NCI-H2081 (cell line): ENCODE measurements at regions not wholly inside any gene's neighbourhood (a gene's known extent, or its start where the extent isn't known, plus 50 kb on each side); places are given as distances from the start of the nearest gene placed in this dataset.

Experiments
- DNase-seq, 2 experiments: peaks; one replicate each; lab custom pipeline; 2025; lab: John Stamatoyannopoulos, UW

DNA sequence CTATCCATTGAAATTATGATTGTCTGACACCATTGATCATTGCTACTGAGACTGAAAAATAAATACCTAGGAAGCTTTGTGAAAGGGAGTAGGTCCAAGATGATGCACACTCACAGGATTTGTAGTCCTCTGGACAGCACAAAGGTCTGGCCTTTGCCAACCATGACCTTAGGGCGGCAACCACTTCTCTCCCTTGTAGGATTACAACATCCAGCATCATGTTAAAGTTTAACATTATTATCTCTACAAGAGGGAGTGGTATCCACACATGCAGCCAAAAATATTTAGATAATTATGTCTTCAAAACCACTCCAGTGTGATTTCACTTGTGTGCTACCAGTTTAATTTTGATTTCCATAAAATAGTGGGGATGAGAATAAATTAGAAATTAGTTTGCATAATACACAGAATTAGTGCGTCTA lies 51.1 kb upstream of the NHSL1 start:
- DNase-seq: no peak

DNA sequence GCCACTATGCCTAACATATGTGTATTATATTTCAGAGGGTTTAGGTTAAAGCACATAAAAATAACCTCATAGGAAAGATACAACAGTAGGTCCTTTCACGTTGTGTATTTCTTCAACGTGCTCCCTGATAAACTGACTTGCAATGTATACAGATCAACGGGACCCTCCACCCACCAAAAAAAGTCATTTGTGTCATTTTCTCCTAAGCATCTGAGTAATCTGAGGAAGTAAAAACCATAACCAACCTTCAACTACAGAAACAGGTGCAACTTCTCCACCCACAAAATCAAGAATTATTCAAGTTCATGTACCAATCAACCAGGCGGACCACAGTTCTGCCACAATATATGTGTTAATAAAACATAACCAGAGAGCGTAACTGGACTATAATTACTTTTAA lies 54.9 kb upstream of the NHSL1 start:
- no peak for DNase-seq

DNA sequence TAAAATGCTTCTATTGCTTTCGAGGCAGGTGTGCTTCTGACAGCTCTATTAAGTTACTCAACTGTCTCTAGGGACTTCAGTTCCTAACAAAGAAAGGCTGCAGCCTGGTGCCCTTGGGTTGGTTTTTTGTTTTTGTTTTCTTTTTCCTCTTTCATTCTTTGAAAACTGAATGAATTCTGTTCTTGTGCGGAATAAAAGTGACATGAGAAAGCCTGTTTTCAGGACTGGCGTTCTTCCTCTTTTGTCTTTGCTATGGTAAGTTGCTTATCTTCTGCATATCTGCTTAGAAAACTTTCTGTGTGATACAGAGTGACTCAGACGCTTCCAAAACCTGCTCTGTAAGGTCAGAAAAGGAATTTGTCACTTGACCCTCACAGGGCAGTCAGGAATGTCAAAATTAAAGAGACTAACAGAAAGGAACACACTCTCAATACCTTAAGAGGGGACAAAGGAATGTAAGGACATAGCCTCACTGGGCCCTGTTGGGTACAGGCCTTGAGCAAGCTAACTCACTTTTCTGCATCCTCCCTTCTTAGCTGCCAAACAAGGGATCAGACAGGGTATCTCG lies 56.2 kb upstream of the NHSL1 start:
- no peak for DNase-seq

DNA sequence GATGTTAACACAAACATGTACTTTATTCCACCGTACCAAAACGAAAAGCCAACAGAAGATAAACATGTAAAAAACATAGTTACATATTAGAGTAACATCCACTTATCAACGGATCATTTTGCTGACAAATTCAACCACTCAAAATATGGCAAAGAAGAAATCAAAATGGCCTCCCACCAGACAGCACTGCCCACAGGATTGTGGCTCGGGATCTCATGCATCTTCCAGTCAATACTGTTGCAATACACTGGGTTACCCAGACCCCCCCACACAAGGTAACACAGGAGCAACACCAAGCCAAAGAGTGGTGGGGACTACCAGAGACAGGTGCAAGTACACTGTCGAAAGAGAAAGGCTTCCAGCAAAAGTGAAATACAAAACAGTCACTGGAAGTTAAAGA lies 57.9 kb upstream of the NHSL1 start:
- DNase-seq: no peak

DNA sequence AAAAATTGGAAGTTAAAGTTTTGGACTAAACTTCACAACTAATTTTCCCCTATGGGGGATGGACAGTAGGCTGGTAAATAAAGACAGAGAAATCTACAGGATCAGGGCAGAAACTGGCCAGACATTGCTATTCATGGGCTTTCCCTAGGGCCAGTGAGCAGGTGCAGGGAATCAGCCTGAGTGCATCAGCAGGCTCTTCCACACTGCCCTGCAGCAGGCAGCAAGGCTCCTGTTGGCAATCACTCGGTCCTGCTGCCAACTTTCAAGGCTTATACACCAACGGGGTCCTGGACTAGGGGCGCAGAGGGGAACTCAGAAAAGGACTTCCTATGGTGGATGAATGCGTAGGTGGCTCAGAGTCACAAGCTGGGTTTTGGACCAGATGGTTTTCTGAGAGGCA lies 59.8 kb upstream of the NHSL1 start:
- no peak for DNase-seq

DNA sequence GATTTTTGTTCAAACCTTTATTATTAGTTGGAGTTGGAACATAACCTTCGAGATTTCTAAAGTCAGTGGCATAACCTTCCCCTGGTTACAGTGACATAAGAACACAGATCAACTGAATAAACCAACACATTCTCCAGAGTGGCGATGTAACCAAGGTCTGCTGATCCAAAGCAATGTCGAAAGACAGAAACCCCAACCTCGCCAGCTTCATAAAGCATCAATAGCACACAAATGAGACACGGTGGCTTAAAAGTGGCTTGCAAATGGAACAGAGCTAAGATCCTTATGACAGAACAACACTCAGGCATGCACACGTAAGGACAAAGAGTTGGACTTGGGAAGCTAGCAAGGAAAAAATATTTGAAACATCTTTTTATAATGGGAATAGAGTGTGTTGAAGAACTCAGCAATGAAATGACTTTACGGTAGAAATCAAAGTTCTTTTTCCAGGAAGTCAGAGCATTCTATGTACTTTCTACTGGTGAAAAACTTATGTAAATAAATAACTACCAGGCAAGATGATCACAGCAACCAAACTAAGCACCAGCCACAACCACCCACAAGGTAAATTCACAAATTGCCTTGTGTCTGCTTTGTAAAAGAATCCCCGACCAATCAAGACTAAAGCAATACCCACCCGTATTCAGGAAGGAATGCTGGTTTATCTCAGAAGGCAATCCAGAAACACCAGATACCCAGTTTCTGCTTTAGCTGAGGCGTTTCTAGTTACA lies 61.0 kb upstream of the NHSL1 start:
- no peak for DNase-seq

DNA sequence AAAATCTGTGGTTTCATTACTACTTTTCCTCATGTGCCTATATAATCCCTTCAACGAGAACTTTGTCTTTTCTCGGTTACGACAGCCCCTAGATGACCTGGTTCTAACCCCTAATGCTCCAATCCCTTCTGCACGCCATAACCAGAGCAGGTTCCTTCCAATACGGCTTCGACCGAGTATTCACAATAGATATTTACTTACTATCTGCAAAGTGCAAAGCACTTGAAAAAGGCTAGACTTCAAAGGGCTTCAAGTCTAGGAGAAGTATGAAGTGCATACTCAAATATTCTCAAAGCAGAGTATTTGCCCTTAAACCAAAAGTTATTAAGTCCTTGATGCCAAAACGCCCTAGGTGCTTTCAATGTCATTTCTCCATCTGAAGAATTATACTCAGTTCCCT lies 63.4 kb upstream of the NHSL1 start:
- DNase-seq: no peak

DNA sequence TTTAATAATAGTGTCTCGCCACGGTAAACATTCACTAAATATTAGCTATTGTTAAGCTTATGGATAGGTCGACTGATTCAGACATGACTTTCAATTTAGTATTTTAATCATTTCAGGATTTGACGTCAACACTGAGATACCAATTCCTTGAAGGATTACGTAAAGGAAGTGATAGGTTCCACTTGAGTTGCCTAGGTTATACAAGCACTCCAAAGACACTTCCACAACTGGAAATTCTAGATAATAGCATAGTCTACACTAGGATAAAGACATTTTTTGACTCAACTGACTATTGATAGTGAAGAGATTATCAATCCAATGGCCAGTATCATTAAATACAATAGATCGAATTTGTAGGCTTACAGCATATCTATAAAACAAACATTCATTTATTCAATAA lies 63.9 kb upstream of the NHSL1 start:
- DNase-seq: no peak

DNA sequence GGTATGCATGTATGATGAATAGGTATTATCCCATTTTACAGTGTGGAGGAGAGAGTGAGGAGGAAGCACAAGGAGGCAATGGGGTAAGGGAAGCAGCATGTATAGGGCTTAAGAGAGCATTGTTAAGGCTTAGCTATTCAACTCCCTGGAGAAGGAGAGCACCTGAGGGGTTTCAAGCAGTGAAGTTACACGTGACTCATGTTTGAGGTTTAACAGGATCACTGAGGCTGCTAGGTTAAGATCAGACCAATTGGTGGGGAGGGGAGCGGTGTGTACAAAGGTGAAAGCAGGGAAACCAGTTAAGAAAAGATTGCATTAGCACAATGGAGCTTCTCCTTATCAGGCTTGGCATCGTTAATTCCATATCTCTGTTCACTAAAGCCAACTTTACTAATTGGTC lies 64.4 kb upstream of the NHSL1 start:
- DNase-seq: no peak

DNA sequence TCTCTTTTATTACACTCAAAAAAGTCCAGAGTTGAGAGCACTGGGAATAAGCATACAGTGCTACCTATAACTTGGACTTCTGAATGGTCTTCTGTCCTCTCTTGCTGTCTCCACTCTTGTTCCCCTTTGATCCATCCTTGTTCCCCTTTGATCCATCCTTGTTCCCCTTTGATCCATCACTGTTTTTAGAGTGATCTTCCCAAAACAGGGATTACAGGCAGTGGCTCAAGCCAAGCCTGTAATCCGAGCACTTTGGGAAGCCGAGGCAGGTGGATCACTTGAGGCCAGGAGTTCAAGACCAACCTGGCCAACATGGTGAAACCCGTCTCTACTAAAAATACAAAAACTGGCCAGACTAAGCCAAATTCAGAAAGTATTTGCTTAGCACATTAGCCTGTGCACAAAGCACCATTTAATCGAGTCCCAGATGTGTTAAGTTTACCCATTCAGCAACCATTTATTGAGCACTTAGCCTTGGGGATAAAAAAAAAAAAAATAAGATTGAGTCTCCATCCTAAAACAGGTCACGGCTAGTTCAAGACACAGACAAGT lies 65.0 kb upstream of the NHSL1 start:
- DNase-seq: no peak

DNA sequence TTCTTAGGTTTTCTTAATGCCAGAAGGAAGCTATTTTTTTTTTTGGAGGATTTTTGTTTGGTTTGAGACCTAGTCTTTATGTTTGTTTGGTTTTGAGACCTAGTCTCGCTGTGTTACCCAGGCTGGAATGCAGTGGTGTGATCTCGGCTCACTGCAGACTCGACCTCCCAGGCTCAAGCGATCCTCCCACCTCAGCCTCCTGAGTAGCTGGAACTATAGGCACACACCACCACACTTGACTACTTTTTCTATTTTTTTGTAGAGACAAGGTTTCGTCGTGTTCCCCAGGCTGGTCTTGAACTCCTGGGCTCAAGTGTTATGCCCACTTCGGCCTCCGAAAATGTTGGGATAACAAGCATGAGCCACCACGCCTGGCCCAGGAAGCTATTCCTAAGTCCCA lies 67.8 kb upstream of the NHSL1 start:
- DNase-seq: no peak

DNA sequence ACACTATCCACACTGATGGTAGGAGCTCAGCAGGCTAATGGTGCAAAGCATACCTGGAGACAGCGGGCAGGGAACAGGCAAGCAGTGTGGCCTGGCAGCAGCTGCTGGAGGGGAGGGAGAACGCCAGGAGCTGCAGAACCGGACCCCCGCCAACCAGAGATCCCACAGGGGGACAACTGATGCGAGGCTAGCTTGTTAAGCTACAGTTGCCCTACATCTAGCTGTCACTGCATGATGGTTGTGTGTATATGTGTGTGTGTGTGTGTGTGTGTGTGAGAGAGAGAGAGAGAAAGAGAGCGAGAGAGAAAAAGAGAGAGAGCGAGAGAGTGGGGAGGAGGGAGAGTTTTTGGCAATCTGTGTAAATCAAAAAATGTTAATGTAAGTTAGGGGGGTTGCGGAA lies 69.7 kb upstream of the NHSL1 start:
- DNase-seq: peak in 1 of 2 experiments; percentile 6

DNA sequence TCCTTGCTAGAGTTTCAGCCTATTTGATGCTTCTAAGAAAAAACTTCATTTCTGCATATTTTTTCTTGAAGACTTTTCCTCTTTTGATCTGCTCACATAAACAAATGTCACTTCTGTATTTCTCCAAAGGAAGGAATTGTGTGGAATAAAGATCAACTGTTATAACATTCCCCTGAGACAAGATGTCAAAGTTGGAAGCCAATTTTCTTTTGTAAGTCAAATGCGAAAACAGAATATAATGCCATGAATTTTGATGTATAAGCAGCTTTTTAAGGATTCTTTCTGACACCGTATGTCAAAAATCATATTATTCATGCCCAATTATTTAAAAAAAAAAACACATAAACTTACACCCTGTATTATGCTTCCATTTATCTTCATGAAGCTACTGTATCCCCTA lies 70.3 kb upstream of the NHSL1 start:
- DNase-seq: no peak

DNA sequence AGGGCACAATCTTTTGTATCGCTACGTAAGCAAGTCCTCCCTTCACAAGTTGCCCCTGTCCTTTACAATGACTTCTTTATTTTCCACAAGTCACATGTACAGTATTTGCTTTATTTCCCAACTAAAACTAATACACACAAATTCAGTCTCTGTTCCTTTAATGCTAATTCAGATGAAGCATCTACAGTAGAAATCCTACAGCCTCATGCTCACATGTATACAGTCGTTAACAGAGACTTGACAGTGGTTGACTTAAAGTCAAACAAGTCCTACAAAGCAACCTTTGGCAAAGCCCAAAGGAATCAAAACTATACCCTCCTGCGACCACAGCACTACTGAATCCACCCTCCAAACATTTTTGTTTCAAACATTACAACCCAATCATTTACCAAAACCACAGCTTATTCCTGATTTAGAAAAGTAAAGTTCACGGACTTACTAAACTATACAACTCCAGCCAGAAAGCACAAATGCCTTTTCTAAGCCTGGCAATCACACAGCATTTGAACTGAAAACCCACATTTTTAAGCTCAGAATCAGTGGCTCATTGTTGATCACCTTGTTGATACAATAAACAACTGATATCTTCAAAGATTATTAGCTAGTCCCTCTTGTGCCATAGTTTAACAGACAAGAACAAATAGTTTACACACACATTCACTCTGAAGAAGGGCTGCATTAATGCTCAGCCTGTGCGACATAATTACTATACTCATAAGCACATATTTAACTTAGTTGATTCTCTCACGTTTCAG lies 70.9 kb upstream of the NHSL1 start:
- DNase-seq: no peak

DNA sequence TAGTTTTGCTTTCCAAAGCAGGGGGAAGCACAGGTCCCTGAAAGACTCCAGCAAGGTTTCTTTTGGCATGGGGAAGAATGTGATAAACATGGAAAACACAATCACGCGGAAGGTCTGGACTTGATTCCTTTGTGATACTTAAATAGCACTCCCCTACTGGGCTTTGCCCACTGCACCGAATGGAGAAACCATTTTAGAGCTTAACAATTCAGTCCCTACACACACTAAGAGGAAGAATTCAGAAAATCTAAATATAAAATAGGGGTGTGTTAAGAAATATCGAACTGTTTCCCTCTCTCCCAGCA lies 71.4 kb upstream of the NHSL1 start:
- DNase-seq: peak in 1 of 2 experiments; percentile 46

DNA sequence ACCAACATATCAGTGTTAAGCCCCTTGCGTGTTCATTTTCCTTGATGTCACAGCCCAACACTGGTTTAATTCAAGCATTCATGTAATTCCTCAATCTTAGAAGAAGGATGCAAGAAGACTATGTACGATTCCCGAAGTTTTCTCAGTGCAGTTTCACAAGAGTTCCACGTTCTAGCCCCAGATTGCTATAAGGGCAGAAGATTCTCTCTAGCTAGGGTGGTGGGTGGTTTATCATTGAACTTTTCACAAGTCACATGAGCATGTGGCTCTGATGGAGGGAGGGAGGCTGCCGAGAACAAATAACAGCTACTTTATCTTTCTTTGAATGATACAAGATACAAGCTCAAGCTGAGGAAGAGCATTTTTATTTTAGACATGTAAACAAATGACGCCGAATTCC lies 71.9 kb upstream of the NHSL1 start:
- no peak for DNase-seq

DNA sequence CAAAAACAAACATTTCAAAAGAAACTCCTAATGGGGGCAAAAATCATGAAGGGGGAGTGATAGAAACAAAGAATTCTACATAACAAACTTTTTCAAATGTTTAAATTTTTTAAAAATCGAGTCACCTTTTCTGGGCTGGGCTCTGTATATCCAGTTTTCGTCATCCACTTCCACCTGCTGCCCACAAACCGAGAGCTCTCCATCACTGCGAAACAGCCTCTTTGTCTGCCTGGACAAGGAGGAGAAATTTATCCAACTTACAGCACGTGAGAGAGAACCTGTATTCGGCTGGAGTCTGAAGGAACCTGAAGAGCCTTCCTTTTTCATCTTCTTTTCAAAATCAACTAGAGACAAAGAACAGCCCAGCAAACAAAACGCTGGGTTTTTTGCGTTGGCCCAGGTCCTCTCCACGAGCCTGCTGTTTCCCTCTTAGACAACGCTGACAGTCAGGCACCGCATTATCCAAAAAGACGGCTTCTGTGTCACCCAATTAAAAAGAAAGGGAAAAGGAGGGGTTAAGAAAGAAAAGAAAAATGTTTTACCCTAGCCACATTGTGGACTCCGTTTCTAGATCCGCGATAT lies 72.4 kb upstream of the NHSL1 start:
- DNase-seq: peak in 1 of 2 experiments; percentile 19

DNA sequence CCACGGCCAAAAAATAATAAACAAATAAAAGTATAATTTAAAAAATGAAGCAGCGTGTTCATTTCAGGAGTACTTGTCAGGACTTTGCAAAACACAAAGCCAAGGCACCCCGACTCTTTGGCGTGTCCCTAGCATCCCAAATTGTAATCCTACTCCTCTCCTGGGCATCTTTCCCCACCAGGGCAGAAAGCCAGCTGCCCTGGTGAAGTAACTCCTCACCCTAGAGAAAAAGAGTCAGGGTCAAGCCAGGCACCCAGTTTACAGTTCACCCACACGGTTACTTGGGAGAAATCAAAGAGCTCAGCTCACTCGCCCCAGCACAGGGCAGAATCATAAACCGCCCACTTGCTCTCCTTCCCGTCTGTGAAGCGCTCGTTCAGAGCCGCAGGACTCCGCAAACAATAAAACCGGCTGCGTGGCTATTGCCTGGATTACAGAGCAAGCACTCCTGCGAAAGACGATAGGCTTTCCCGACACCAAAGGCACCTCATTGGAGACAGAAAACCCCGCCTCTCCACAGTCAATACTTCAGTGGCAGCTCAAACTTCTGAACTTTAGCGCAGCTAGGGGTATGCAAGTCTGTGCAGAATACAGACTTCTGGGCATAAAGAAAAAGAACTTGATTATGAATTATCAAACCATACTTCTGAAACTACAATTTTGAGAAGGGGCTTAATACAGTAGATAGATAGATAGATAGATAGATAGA lies 73.0 kb upstream of the NHSL1 start:
- peak; percentile 79 to 91 for DNase-seq

DNA sequence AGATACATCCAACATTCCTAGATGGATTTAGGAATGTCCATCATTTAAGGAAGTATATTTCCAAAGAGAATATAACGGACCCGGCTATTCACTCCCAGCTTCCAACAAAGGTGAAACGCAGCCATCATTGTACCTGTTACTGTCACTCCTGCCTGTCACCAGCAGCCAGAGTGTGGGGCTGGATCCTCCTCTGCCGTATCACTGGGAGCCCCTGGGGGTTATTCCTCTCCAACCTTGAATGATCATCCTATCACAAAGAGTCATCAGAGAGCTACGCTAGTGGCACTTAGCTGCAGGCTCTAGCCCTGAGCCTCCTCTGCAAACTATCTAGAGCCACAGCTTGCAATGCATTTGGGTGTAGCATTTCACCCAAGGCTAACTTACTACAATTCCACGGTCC lies 73.6 kb upstream of the NHSL1 start:
- no peak for DNase-seq

DNA sequence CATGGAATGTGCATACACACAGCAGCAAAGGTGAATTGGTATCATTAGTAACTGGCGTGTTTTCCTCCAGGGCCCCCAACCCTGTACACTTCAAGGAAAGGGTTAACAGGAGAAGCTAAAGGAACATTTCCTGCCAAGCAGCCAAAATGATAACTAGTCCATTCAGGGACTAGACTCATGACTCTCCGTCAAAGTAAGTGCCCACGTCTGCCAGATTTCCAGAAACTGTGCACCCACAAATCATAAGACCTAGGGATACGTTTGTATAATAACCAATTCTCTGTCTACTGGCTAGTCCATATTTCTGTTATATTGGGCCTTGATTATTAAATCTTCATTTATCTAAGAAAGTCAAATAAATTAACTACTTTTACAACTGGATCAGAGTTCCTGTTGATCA lies 76.0 kb upstream of the NHSL1 start:
- no peak for DNase-seq

DNA sequence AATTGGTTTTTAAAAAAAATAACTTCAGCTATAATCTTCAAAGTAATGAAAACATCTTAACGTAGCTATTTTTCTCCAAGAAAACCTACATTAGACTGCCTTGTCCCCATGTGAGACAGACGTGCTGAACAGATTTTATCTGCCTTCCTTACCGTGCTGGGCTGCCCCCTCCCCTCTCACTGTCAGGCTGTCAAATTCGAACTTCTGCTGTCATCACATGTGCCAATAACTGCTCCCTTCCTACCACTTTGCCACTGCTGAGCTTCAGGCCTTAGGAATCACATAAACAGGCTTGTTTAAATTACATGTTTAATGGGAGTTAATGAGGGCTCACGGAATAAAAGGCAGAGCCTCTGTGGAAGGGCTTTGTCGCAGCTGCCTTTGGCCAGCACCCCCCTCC lies 77.0 kb upstream of the NHSL1 start:
- peak; percentile 79 to 93 for DNase-seq
